ENCODE measurements at regions not wholly inside any gene's neighbourhood (a gene's known extent, or its start where the extent isn't known, plus 50 kb on each side); places are given as distances from the start of the nearest gene placed in this dataset.

DNA sequence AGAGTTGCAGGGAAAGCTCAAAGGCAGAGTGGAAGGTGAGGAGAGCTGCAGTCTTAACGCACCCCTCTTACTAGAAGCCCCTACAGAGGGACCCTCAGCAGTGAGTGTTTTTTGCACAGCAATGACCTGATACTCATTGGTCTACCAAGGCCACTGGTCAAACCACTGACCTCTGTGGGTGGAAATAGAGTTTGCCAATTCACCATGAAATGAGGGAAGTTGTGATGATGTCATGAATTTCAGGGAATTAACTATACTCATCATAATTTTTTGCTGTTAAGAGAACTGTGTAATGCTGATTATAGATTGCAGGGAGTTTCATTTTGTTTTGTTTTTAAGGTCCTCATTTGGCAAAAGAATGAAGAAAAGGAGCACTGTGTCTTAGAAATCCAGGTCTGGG is 101.7 kb upstream of the SMAD3 start:
- no peaks in the 10 kb centered on the region for H3K36me3 Mint-ChIP-seq (ENCODE audit: unreplicated experiment)
- H3K4me3 Mint-ChIP-seq (ENCODE audit: unreplicated experiment) = no peak overlapping the region
- H3K4me1 Mint-ChIP-seq (ENCODE audit: unreplicated experiment) = no peaks in the 10 kb centered on the region
- TF ChIP-seq, protein P1, sequence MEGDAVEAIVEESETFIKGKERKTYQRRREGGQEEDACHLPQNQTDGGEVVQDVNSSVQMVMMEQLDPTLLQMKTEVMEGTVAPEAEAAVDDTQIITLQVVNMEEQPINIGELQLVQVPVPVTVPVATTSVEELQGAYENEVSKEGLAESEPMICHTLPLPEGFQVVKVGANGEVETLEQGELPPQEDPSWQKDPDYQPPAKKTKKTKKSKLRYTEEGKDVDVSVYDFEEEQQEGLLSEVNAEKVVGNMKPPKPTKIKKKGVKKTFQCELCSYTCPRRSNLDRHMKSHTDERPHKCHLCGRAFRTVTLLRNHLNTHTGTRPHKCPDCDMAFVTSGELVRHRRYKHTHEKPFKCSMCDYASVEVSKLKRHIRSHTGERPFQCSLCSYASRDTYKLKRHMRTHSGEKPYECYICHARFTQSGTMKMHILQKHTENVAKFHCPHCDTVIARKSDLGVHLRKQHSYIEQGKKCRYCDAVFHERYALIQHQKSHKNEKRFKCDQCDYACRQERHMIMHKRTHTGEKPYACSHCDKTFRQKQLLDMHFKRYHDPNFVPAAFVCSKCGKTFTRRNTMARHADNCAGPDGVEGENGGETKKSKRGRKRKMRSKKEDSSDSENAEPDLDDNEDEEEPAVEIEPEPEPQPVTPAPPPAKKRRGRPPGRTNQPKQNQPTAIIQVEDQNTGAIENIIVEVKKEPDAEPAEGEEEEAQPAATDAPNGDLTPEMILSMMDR (IDR thresholded peaks at IDR 0.05) = no peak
- no peaks in the 10 kb centered on the region for H3K9me3 Mint-ChIP-seq (ENCODE audit: unreplicated experiment)
- DNase-seq (ENCODE audit: extremely low spot score, unreplicated experiment) = no peak
- H3K27ac Mint-ChIP-seq (ENCODE audit: unreplicated experiment) = no peak overlapping the region
- peaks cover 4% of the 10 kb centered on the region for H3K27me3 Mint-ChIP-seq (ENCODE audit: unreplicated experiment)

DNA sequence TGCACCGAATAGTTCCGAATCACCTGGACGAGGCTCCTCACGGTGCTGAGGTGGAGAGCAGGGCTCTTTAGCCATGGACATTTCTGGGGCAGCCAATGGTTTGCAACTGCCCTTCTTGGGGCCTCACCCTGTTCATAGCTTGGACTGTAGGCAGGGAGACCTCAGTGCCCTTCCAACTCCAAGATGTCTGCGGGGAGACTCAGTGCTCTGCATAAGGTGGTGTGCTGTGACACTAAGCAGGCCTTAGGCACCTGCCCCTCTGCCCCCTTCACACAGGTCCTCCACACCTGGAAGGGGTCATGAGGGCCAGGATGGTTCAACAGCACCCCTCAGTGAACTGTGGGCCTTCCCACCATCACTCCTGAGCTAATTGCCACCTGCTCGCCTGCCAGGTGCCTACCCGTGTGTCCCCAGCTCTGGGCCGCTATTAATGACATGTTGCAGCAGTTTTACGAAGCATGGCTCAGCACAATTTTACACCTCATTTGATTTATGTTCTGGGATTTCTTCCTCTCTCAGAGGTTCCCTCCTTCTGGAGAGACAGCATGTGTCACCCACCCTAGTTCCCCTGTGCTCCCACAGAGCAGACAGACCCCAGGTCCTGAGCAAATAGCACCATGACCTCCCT is 101.2 kb upstream of the SMAD3 start:
- no peaks in the 10 kb centered on the region for H3K4me1 Mint-ChIP-seq (ENCODE audit: unreplicated experiment)
- H3K4me3 Mint-ChIP-seq (ENCODE audit: unreplicated experiment) = no peak overlapping the region
- TF ChIP-seq, protein P1 (IDR thresholded peaks at IDR 0.05) = no peak
- H3K27me3 Mint-ChIP-seq (ENCODE audit: unreplicated experiment) = peaks cover 4% of the 10 kb centered on the region
- H3K36me3 Mint-ChIP-seq (ENCODE audit: unreplicated experiment) = no peaks in the 10 kb centered on the region
- no peaks in the 10 kb centered on the region for H3K9me3 Mint-ChIP-seq (ENCODE audit: unreplicated experiment)
- no peak overlapping the region for H3K27ac Mint-ChIP-seq (ENCODE audit: unreplicated experiment)
- no peak for DNase-seq (ENCODE audit: extremely low spot score, unreplicated experiment)

DNA sequence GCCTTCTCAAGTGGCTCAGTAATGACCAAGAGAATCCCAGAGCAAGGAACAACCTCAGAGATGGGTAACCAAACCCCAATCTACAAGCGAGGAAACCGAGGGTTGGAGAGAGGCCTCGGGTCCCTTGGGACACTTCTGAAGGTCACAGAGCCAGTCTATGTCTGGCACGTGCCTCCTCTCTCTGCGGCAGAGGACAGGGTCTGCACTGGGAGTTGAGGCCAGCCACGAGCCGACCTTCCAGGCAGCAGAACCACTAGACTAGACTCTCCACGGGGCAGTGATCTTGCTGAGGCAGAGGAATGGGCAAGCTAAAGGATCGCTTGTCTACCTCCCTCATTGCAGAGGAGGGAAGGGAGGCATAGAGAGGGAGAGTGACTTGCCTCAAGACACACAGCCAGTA is 100.6 kb upstream of the SMAD3 start:
- Mint-ChIP-seq H3K27ac (ENCODE audit: unreplicated experiment) (no peak overlapping the region), H3K4me3 (ENCODE audit: unreplicated experiment) (no peak overlapping the region), H3K27me3 (ENCODE audit: unreplicated experiment) (peaks cover 1% of the 10 kb centered on the region), H3K9me3 (ENCODE audit: unreplicated experiment) (no peaks in the 10 kb centered on the region), H3K36me3 (ENCODE audit: unreplicated experiment) (no peaks in the 10 kb centered on the region), H3K4me1 (ENCODE audit: unreplicated experiment) (no peaks in the 10 kb centered on the region)
- no peak for DNase-seq (ENCODE audit: extremely low spot score, unreplicated experiment)
- TF ChIP-seq, protein P1 (IDR thresholded peaks at IDR 0.05) = no peak

DNA sequence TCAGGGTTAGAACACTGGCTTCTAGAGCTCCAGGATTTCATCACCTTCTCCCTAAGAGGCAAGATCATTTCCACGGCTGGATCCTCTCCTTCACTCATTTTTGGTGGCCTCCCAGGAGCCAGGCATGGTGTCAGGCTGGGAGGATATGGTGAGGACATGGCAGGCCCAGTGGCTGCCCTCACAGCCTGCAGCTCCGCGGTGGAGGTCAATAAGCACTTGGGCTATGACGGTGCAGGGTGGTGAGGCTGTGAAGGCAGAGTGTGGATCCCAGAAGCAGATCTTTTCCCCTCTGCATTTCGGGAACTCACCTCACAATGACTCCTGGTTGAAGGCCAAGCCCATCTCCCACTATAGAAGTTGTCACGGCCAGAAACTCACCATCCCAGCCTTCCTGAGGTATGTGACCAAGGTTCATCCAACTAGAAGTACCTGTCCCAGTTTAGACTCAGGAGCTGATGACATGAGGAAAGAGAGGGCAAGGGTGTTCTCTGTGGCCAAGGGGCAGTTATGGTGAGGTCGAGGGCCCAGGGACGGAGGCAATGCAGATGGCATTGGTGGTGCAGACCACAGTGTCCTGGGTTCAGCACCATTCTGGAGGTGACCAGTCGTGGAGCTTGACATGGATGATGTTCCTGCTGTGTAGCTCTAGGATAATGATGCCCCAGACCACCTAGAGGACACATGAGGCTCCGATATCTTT is 100.1 kb upstream of the SMAD3 start:
- no peaks in the 10 kb centered on the region for H3K9me3 Mint-ChIP-seq (ENCODE audit: unreplicated experiment)
- DNase-seq (ENCODE audit: extremely low spot score, unreplicated experiment) = no peak
- H3K36me3 Mint-ChIP-seq (ENCODE audit: unreplicated experiment) = no peaks in the 10 kb centered on the region
- TF ChIP-seq, protein P1 (IDR thresholded peaks at IDR 0.05) = no peak
- H3K4me3 Mint-ChIP-seq (ENCODE audit: unreplicated experiment) = no peak overlapping the region
- H3K27ac Mint-ChIP-seq (ENCODE audit: unreplicated experiment) = no peak overlapping the region
- no peaks in the 10 kb centered on the region for H3K27me3 Mint-ChIP-seq (ENCODE audit: unreplicated experiment)
- H3K4me1 Mint-ChIP-seq (ENCODE audit: unreplicated experiment) = no peaks in the 10 kb centered on the region

DNA sequence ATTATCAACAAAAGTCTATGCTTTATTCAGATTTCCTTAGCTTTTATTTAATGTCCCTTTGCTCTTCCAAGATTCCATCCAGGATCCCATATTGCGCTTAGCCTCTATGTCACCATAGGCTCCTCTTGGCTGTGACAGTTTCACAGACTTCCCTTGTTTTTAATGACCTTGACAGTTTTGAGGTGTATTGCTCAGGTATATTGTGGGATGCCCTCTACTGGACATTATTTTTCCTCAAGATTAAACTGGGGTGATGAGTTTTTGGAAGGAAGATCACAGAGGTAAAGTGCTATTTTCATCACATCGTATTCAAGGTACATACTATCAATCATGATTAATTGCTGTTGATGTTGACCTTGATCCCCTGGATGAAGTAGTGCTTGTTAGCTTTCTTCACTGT is 99.1 kb upstream of the SMAD3 start:
- no peaks in the 10 kb centered on the region for H3K4me1 Mint-ChIP-seq (ENCODE audit: unreplicated experiment)
- no peak for DNase-seq (ENCODE audit: extremely low spot score, unreplicated experiment)
- H3K4me3 Mint-ChIP-seq (ENCODE audit: unreplicated experiment) = no peak overlapping the region
- no peaks in the 10 kb centered on the region for H3K27me3 Mint-ChIP-seq (ENCODE audit: unreplicated experiment)
- no peaks in the 10 kb centered on the region for H3K36me3 Mint-ChIP-seq (ENCODE audit: unreplicated experiment)
- H3K27ac Mint-ChIP-seq (ENCODE audit: unreplicated experiment) = no peak overlapping the region
- TF ChIP-seq, protein P1 (IDR thresholded peaks at IDR 0.05) = peak; percentile 23
- H3K9me3 Mint-ChIP-seq (ENCODE audit: unreplicated experiment) = no peaks in the 10 kb centered on the region
